ENCODE measurements at regions not wholly inside any gene's neighbourhood (a gene's known extent, or its start where the extent isn't known, plus 50 kb on each side); places are given as distances from the start of the nearest gene placed in this dataset.

DNA sequence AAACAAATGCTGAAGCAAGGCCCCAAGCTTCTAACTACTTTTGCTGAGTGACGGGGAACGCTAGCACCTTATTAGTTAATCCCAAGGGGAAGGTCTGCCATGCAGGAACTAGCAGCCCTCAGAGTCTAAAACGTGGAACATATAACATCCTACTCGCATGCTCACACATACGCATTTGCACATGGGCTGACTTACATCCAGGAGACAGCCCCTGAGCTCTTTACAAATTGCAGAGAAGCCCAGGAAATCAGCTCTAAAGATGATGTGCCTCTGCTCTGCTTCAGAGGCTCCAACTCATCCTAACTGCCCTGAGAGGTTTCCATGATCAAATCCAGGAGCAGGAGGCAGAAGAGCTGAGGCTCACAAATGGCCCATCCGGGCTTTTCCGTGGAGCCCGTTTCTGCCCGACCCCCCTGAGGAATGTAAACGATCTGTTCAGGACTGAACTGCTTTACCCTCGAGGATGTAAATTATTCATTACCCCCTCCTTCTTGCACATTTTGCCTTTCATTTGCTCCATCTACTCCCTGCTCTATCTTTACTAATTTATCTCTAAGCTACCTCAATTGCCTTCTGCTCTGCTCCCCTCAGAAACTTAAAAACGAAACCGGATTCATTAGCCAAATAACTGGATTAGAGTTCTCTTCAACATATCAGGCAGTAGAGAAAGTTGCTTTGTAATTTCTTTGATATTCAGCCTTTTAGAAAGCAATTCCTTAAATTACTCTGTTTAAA is 141.9 kb upstream of the CCDC54 start:
- DNase-seq (ENCODE audit: low spot score) (no peak), ATAC-seq (ENCODE audit: low read depth) (peak; percentile 21; the same call in 1 of the 3 replicates)
- H3K27me3 ChIP-seq (ENCODE audit: insufficient read depth, poor library complexity, severe bottlenecking): no peaks in the 10 kb centered on the region
- TF ChIP-seq, protein P1, sequence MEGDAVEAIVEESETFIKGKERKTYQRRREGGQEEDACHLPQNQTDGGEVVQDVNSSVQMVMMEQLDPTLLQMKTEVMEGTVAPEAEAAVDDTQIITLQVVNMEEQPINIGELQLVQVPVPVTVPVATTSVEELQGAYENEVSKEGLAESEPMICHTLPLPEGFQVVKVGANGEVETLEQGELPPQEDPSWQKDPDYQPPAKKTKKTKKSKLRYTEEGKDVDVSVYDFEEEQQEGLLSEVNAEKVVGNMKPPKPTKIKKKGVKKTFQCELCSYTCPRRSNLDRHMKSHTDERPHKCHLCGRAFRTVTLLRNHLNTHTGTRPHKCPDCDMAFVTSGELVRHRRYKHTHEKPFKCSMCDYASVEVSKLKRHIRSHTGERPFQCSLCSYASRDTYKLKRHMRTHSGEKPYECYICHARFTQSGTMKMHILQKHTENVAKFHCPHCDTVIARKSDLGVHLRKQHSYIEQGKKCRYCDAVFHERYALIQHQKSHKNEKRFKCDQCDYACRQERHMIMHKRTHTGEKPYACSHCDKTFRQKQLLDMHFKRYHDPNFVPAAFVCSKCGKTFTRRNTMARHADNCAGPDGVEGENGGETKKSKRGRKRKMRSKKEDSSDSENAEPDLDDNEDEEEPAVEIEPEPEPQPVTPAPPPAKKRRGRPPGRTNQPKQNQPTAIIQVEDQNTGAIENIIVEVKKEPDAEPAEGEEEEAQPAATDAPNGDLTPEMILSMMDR (IDR thresholded peaks at IDR 0.05; ENCODE audit: poor library complexity, severe bottlenecking): no peak
- H3K27ac ChIP-seq (ENCODE audit: poor library complexity, severe bottlenecking): peak overlapping the region; percentile 74
- H3K9me3 ChIP-seq (ENCODE audit: severe bottlenecking): no peaks in the 10 kb centered on the region
- H3K4me1 ChIP-seq (ENCODE audit: insufficient read depth, poor library complexity, severe bottlenecking): peaks cover 27% of the 10 kb centered on the region
- no peaks in the 10 kb centered on the region for H3K36me3 ChIP-seq (ENCODE audit: low read depth)
- H3K4me3 ChIP-seq (ENCODE audit: severe bottlenecking): peak overlapping the region; percentile 28

DNA sequence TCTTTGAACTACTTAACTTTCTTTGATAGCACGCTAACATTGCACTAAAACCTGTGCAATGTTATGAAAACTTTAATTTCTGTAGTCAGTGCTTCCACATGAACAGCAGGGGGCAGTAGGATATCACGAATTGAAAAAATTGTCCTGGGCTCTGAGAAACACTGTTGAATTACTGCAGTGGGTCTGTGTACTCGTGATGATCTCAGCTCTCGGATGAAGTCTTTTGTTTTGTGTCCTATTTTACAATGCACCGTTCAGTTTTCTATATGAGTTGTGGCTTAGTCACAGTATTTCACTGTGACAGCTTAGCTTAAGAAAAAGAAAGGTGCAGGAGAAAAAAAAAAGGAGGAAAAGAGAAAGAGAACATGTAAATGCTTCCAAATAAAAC is 141.3 kb upstream of the CCDC54 start:
- ATAC-seq (ENCODE audit: low read depth) (peak; percentile 75), DNase-seq (ENCODE audit: low spot score) (no peak)
- Histone ChIP-seq H3K4me3 (ENCODE audit: severe bottlenecking) (peak overlapping the region; percentile 28), H3K9me3 (ENCODE audit: severe bottlenecking) (no peaks in the 10 kb centered on the region), H3K27ac (ENCODE audit: poor library complexity, severe bottlenecking) (peak overlapping the region; percentile 74), H3K4me1 (ENCODE audit: insufficient read depth, poor library complexity, severe bottlenecking) (peaks cover 27% of the 10 kb centered on the region), H3K36me3 (ENCODE audit: low read depth) (no peaks in the 10 kb centered on the region), H3K27me3 (ENCODE audit: insufficient read depth, poor library complexity, severe bottlenecking) (no peaks in the 10 kb centered on the region)
- TF ChIP-seq, protein P1 (IDR thresholded peaks at IDR 0.05; ENCODE audit: poor library complexity, severe bottlenecking): peak; percentile 96

DNA sequence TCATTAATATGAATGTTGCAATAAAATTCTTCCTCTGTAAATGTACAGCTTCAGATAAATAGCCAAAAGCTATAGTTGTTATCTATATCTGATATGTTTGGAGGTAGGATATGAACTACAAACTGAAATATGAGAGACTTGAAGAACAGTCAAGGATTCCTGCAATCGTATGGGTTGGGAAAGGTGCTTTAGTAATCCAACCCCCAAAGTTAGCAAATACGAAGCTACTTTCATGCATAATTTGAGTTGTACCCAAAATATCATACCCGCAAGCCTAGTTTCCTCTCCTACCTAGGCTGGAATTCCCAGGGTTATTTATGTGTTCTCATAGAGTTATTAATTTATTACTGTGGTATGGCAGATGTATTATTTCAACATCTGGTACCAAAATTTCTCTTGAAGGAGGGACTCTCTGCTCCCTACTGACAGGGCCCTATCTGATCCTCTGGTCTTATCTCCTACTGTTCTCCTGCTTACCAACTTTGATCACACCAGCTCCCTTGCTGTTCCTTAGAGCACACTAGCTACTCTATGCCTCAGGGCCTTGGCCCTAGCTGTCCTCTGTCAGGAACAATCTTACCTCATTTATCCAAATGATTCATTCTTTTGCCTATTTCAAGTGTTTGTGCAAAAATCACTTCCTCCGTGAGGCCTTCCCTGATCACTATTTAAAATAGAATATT is 140.4 kb upstream of the CCDC54 start:
- TF ChIP-seq, protein P1 (IDR thresholded peaks at IDR 0.05; ENCODE audit: poor library complexity, severe bottlenecking): no peak
- H3K27ac ChIP-seq (ENCODE audit: poor library complexity, severe bottlenecking): peak overlapping the region; percentile 74
- no peak overlapping the region for H3K4me3 ChIP-seq (ENCODE audit: severe bottlenecking)
- DNase-seq (ENCODE audit: low spot score) (no peak), ATAC-seq (ENCODE audit: low read depth) (peak; percentile 20)
- H3K36me3 ChIP-seq (ENCODE audit: low read depth): no peaks in the 10 kb centered on the region
- H3K27me3 ChIP-seq (ENCODE audit: insufficient read depth, poor library complexity, severe bottlenecking): no peaks in the 10 kb centered on the region
- peaks cover 27% of the 10 kb centered on the region for H3K4me1 ChIP-seq (ENCODE audit: insufficient read depth, poor library complexity, severe bottlenecking)
- H3K9me3 ChIP-seq (ENCODE audit: severe bottlenecking): no peaks in the 10 kb centered on the region

DNA sequence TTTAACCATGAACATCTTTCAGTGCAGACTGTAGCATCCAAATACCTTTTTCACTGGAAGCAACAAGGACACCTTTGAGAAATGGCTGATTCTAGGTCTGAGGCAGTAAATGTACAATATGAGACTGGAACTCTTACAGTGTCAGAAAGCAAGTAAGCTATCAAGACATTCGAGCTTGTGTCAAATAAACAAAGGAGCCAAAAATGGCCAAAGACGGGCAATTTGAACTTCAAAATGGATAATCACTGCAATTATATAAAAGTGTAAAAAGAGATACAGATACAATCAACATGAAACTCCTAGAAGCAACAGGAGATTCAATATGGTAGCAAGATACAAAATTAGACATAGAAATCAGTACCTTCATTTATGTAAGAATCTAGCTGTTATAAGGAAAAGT is 138.5 kb upstream of the CCDC54 start:
- DNase-seq (ENCODE audit: low spot score) (no peak), ATAC-seq (ENCODE audit: low read depth) (no peak)
- H3K4me1 ChIP-seq (ENCODE audit: insufficient read depth, poor library complexity, severe bottlenecking): peaks cover 27% of the 10 kb centered on the region
- H3K27ac ChIP-seq (ENCODE audit: poor library complexity, severe bottlenecking): no peak overlapping the region
- H3K9me3 ChIP-seq (ENCODE audit: severe bottlenecking): no peaks in the 10 kb centered on the region
- TF ChIP-seq, protein P1 (IDR thresholded peaks at IDR 0.05; ENCODE audit: poor library complexity, severe bottlenecking): no peak
- no peaks in the 10 kb centered on the region for H3K36me3 ChIP-seq (ENCODE audit: low read depth)
- H3K4me3 ChIP-seq (ENCODE audit: severe bottlenecking): no peak overlapping the region
- H3K27me3 ChIP-seq (ENCODE audit: insufficient read depth, poor library complexity, severe bottlenecking): no peaks in the 10 kb centered on the region

DNA sequence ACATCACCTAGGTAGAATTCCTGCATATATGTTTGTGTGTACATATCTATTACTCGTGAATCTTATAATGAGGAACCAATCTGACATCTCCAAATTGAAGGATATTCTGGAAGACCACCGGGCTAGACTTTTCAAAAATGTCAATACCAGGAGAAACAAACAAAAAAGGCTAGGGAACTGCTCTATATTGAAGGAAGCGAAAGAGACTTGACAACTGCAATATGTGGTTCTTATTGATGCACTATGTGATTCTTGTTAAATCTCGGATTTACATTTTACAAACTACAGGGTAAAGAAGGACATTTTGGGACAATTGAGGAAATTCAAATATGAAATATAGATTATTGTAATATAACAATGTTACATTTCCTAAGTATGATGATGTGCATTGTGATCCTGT is 137.5 kb upstream of the CCDC54 start:
- TF ChIP-seq, protein P1 (IDR thresholded peaks at IDR 0.05; ENCODE audit: poor library complexity, severe bottlenecking): no peak
- Histone ChIP-seq H3K36me3 (ENCODE audit: low read depth) (no peaks in the 10 kb centered on the region), H3K9me3 (ENCODE audit: severe bottlenecking) (no peaks in the 10 kb centered on the region), H3K4me3 (ENCODE audit: severe bottlenecking) (peak overlapping the region; percentile 64), H3K27me3 (ENCODE audit: insufficient read depth, poor library complexity, severe bottlenecking) (no peaks in the 10 kb centered on the region), H3K27ac (ENCODE audit: poor library complexity, severe bottlenecking) (no peak overlapping the region), H3K4me1 (ENCODE audit: insufficient read depth, poor library complexity, severe bottlenecking) (peaks cover 27% of the 10 kb centered on the region)
- no peak for DNase-seq (ENCODE audit: low spot score)
- ATAC-seq (ENCODE audit: low read depth): no peak
